ENCODE measurements at regions not wholly inside any gene's neighbourhood (a gene's known extent, or its start where the extent isn't known, plus 50 kb on each side); places are given as distances from the start of the nearest gene placed in this dataset.

GRCh38 chrX:87805829-87806490 is 288.4 kb downstream of the KLHL4 start:
- TF ChIP-seq, protein P1, sequence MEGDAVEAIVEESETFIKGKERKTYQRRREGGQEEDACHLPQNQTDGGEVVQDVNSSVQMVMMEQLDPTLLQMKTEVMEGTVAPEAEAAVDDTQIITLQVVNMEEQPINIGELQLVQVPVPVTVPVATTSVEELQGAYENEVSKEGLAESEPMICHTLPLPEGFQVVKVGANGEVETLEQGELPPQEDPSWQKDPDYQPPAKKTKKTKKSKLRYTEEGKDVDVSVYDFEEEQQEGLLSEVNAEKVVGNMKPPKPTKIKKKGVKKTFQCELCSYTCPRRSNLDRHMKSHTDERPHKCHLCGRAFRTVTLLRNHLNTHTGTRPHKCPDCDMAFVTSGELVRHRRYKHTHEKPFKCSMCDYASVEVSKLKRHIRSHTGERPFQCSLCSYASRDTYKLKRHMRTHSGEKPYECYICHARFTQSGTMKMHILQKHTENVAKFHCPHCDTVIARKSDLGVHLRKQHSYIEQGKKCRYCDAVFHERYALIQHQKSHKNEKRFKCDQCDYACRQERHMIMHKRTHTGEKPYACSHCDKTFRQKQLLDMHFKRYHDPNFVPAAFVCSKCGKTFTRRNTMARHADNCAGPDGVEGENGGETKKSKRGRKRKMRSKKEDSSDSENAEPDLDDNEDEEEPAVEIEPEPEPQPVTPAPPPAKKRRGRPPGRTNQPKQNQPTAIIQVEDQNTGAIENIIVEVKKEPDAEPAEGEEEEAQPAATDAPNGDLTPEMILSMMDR (IDR thresholded peaks at IDR 0.05) = no peak
- TF ChIP-seq EZH2 (IDR thresholded peaks at IDR 0.05; ENCODE audit: borderline replicate concordance, insufficient read depth, low read depth, low read length, poor library complexity, severe bottlenecking) = no peak
